H1 (cell line): ENCODE measurements at regions not wholly inside any gene's neighbourhood (a gene's known extent, or its start where the extent isn't known, plus 50 kb on each side); places are given as distances from the start of the nearest gene placed in this dataset.

Experiments used
- CTCF ChIA-PET: fragments of 300-600 bp; sonication (Branson Sonifier 250); formaldehyde crosslinking; loops from one replicate; lab custom pipeline; 2021; ENCODE audit not compliant: partially characterized antibody; lab: Charles Lee
- POLR2A ChIA-PET: fragments of 300-600 bp; sonication (Branson Sonifier 250); formaldehyde crosslinking; loops from one replicate; lab custom pipeline; 2021; ENCODE audit warnings: inconsistent platforms; ENCODE audit not compliant: partially characterized antibody; lab: Charles Lee
- DNase-seq, 2 experiments: peaks; one replicate each; pipeline versions ENCODE4 v3.0.0 to v3.0.0-alpha.2; 2010 to 2022; ENCODE audit warnings: low spot score in 2 of 2, low read depth in 1 of 2, mixed read lengths in 1 of 2
- FAIRE-seq: peaks from 2 replicates; lab custom pipeline; 2011; peaks lifted over from hg19 to GRCh38; lab: Jason Lieb, UNC
- H2AFZ ChIP-seq: 2 replicates; pipeline ENCODE4 v1.8.1; 2012; ENCODE audit warnings: low read length, inconsistent platforms
- H2AK5ac ChIP-seq: 2 replicates; pipeline ENCODE4 v1.6.1; 2013; ENCODE audit warnings: low read depth, low read length
- H2BK120ac ChIP-seq: replicated peaks from 2 replicates; pipeline ENCODE3; 2013; ENCODE audit warnings: low read depth, low read length, inconsistent platforms
- H2BK12ac ChIP-seq: 2 replicates; pipeline ENCODE4 v1.6.1; 2013; ENCODE audit warnings: low read depth, low read length
- H2BK15ac ChIP-seq: 2 replicates; pipeline ENCODE4 v1.6.1; 2013; ENCODE audit warnings: low read length
- H2BK20ac ChIP-seq: 2 replicates; pipeline ENCODE4 v1.6.1; 2013; ENCODE audit warnings: low read length
- H2BK5ac ChIP-seq: 2 replicates; pipeline ENCODE4 v1.6.1; 2013; ENCODE audit warnings: low read depth, low read length
- H3K14ac ChIP-seq: 2 replicates; pipeline ENCODE4 v1.6.1; 2013; ENCODE audit warnings: inconsistent platforms; ENCODE audit not compliant: insufficient read length
- H3K18ac ChIP-seq: 2 replicates; pipeline ENCODE4 v1.6.1; 2013; ENCODE audit warnings: low read length; ENCODE audit errors: extremely low read depth
- H3K23ac ChIP-seq: 2 replicates; pipeline ENCODE4 v1.6.1; 2013; ENCODE audit warnings: inconsistent platforms; ENCODE audit not compliant: insufficient read length
- H3K23me2 ChIP-seq: 2 replicates; pipeline ENCODE4 v1.6.1; 2013; ENCODE audit warnings: low read depth, low read length
- H3K27ac ChIP-seq: 2 replicates; pipeline ENCODE4 v1.6.1; 2011; ENCODE audit warnings: low read depth, low read length, inconsistent platforms
- H3K27me3 ChIP-seq, 4 experiments: replicated peaks in 1 of 4; 1 replicate in 1 of 4; 2 replicates in 3 of 4; pipeline versions ENCODE4 v1.6.1 to v1.8.1; 2011 to 2013; ENCODE audit warnings: low read length in 3 of 4, mild to moderate bottlenecking in 3 of 4, inconsistent platforms in 2 of 4, mixed read lengths in 2 of 4, moderate library complexity in 1 of 4; ENCODE audit not compliant: control insufficient read depth in 3 of 4, insufficient read depth in 3 of 4; ENCODE audit errors: extremely low read depth in 1 of 4
- H3K36me3 ChIP-seq, 4 experiments: 2 replicates each; pipeline versions ENCODE4 v1.6.1 to v1.8.1; 2011 to 2013; ENCODE audit warnings: mild to moderate bottlenecking in 4 of 4, low read length in 3 of 4, moderate library complexity in 2 of 4, control low read depth in 1 of 4, inconsistent platforms in 1 of 4; ENCODE audit not compliant: insufficient read depth in 4 of 4, control insufficient read depth in 2 of 4
- H3K4ac ChIP-seq: replicated peaks from 2 replicates; pipeline ENCODE3; 2013; ENCODE audit warnings: low read length, low read depth, mixed read lengths, inconsistent platforms; ENCODE audit not compliant: insufficient read length
- H3K4me1 ChIP-seq, 4 experiments: replicated peaks in 1 of 4; 1 replicate in 1 of 4; 2 replicates in 3 of 4; pipeline versions ENCODE4 v1.6.1 to v1.8.1; 2011 to 2013; ENCODE audit warnings: low read length in 3 of 4, inconsistent platforms in 2 of 4, mixed read lengths in 1 of 4; ENCODE audit not compliant: insufficient read depth in 4 of 4, control insufficient read depth in 3 of 4
- H3K4me2 ChIP-seq, 2 experiments: 2 replicates each; pipeline versions ENCODE4 v1.6.1 to v1.8.1; 2011 to 2013; ENCODE audit warnings: low read depth in 2 of 2, low read length in 2 of 2, control low read depth in 1 of 2, inconsistent platforms in 1 of 2, mild to moderate bottlenecking in 1 of 2; ENCODE audit not compliant: insufficient read depth in 1 of 2
- H3K4me3 ChIP-seq, 4 experiments: fragments of 200-600, 300-600 bp in 1 of 4; sonication (generic), shearing (Covaris generic), sonication (Bioruptor Twin) in 1 of 4; 2 replicates each; pipeline versions ENCODE4 v1.5.1 to v1.8.1; 2011 to 2016; ENCODE audit warnings: low read length in 4 of 4, low read depth in 3 of 4, control low read depth in 2 of 4, inconsistent platforms in 2 of 4, mild to moderate bottlenecking in 2 of 4, mixed read lengths in 1 of 4, moderate library complexity in 1 of 4; ENCODE audit not compliant: insufficient read depth in 2 of 4; ENCODE audit errors: extremely low read depth in 1 of 4
- H3K56ac ChIP-seq: replicated peaks from 2 replicates; pipeline ENCODE3; 2013; ENCODE audit warnings: low read depth, mild to moderate bottlenecking, mixed read lengths, low read length, inconsistent platforms; ENCODE audit not compliant: insufficient read length
- H3K79me1 ChIP-seq: 2 replicates; pipeline ENCODE4 v1.6.1; 2013; ENCODE audit warnings: low read depth, low read length, control low read depth
- H3K79me2 ChIP-seq, 2 experiments: 2 replicates each; pipeline versions ENCODE4 v1.6.1 to v1.8.1; 2012 to 2013; ENCODE audit warnings: low read length in 2 of 2, mild to moderate bottlenecking in 2 of 2, inconsistent platforms in 1 of 2; ENCODE audit not compliant: insufficient read depth in 2 of 2, control insufficient read depth in 1 of 2
- H3K9ac ChIP-seq, 4 experiments: replicated peaks in 1 of 4; 1 replicate in 1 of 4; 2 replicates in 3 of 4; pipeline versions ENCODE4 v1.6.1 to v1.8.1; 2011 to 2013; ENCODE audit warnings: low read depth in 3 of 4, low read length in 3 of 4, control low read depth in 2 of 4, mild to moderate bottlenecking in 2 of 4, moderate library complexity in 2 of 4, inconsistent platforms in 1 of 4; ENCODE audit errors: extremely low read depth in 1 of 4
- H3K9me3 ChIP-seq, 2 experiments: 2 replicates each; pipeline versions ENCODE4 v1.6.1 to v1.8.1; 2012 to 2013; ENCODE audit warnings: mild to moderate bottlenecking in 2 of 2, moderate library complexity in 2 of 2, control low read depth in 1 of 2, inconsistent platforms in 1 of 2, low read depth in 1 of 2, low read length in 1 of 2, mixed read lengths in 1 of 2; ENCODE audit not compliant: insufficient read depth in 2 of 2
- H4K20me1 ChIP-seq, 2 experiments: replicated peaks in 1 of 2; 2 replicates each; pipeline versions ENCODE3 to v1.8.1; 2011 to 2013; ENCODE audit warnings: inconsistent platforms in 2 of 2, low read length in 2 of 2, mild to moderate bottlenecking in 1 of 2; ENCODE audit not compliant: insufficient read depth in 2 of 2, control insufficient read depth in 1 of 2
- H4K5ac ChIP-seq: 2 replicates; pipeline ENCODE4 v1.6.1; 2013; ENCODE audit warnings: low read length, low read depth, mixed read lengths, inconsistent platforms; ENCODE audit not compliant: insufficient read length
- H4K8ac ChIP-seq: 2 replicates; pipeline ENCODE4 v1.8.0; 2013; ENCODE audit warnings: mild to moderate bottlenecking, moderate library complexity, low read length, inconsistent platforms; ENCODE audit not compliant: insufficient read depth; ENCODE audit errors: extremely low read depth
- H4K91ac ChIP-seq: replicated peaks from 2 replicates; pipeline ENCODE3; 2013; ENCODE audit warnings: low read length, mixed read lengths, inconsistent platforms; ENCODE audit not compliant: insufficient read length
- BRCA1 ChIP-seq: IDR thresholded peaks from 2 replicates; pipeline ENCODE4 v1.6.1; 2012; ENCODE audit warnings: low read depth, low read length, improper control_type of control experiment
- CHD1 ChIP-seq: IDR thresholded peaks from 2 replicates; pipeline ENCODE4 v1.6.1; 2012; ENCODE audit warnings: low read depth, low read length, improper control_type of control experiment
- EP300 ChIP-seq, 2 experiments: IDR thresholded peaks; 1 replicate in 1 of 2; 2 replicates in 1 of 2; pipeline ENCODE4 v1.6.1; 2011 to 2012; ENCODE audit warnings: low read depth in 2 of 2, low read length in 2 of 2, mild to moderate bottlenecking in 2 of 2, borderline replicate concordance in 1 of 2, inconsistent platforms in 1 of 2, moderate library complexity in 1 of 2
- KDM5A ChIP-seq: fragments of 200-600 bp; IDR thresholded peaks from 2 replicates; pipeline ENCODE4 v1.7.1; 2012; ENCODE audit warnings: mild to moderate bottlenecking, low read length, inconsistent platforms, mixed read lengths
- NANOG ChIP-seq: IDR thresholded peaks from 2 replicates; pipeline ENCODE4 v1.6.1; 2011; ENCODE audit warnings: low read length, low read depth, mild to moderate bottlenecking, inconsistent platforms; ENCODE audit not compliant: insufficient read depth, poor library complexity, severe bottlenecking
- SAP30 ChIP-seq: fragments of 300-600 bp; sonication (generic); IDR thresholded peaks from 2 replicates; pipeline ENCODE4 v1.7.1; 2012; ENCODE audit warnings: low read length, moderate library complexity, mild to moderate bottlenecking, inconsistent platforms; ENCODE audit not compliant: insufficient read depth, insufficient replicate concordance
- WGBS, 2 experiments: shearing (Covaris generic) in 1 of 2; methylation state at CpG; one replicate each; pipeline versions ENCODE4 v1.1.6 to v1.1.7; 2013 to 2015; ENCODE audit warnings: low lambda C conversion rate in 2 of 2, mixed read lengths in 2 of 2, inconsistent platforms in 1 of 2, low coverage in 1 of 2, missing lambda C conversion rate in 1 of 2; ENCODE audit not compliant: insufficient replicate concordance in 2 of 2, insufficient coverage in 1 of 2, insufficient read length in 1 of 2; ENCODE audit errors: extremely low coverage in 1 of 2, missing lambda C conversion rate in 1 of 2; 5-methylcytosine and 5-hydroxymethylcytosine counted together

DNA sequence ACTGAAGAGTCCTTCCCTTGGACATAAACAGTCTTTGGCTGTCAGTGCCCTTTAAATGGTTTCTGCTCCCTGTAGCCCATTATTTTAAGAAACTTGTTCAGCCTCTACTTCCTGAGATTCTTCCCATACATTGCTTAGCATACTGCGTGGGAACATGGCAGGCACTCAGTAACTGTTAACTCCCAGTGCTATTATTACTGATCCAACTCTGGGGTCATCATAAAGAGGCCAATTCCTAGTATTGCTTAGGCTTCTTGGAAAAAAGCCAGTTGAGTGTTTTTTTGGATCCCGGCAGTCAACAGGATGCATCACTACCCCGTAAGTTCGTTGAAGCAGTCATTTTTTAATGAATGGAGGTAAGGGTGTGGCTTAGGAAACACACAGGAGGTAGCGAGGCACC is 206.2 kb upstream of the ADAMTS9 start:
- Histone ChIP-seq H3K27ac (no peak overlapping the region), H3K79me1 (no peaks in the 10 kb centered on the region), H3K23me2 (no peaks in the 10 kb centered on the region), H3K4ac (no peak overlapping the region), H3K18ac (no peak overlapping the region), H3K14ac (no peak overlapping the region), H2BK5ac (no peak overlapping the region), H2BK12ac (no peak overlapping the region), H2AK5ac (no peak overlapping the region), H3K36me3 (no peaks in the 10 kb centered on the region), H3K4me2 (no peak overlapping the region), H2BK20ac (no peak overlapping the region), H4K5ac (no peak overlapping the region), H3K4me3 (no peak overlapping the region), H4K8ac (no peak overlapping the region), H4K91ac (no peak overlapping the region), H3K9me3 (no peaks in the 10 kb centered on the region), H3K56ac (no peak overlapping the region), H3K4me1 (peaks cover 0 to 7% (median 3%) of the 10 kb centered on the region in 4 experiments; a peak in 4 of 7 replicates), H2BK120ac (no peak overlapping the region), H2AFZ (no peak overlapping the region), H3K79me2 (no peaks in the 10 kb centered on the region), H3K23ac (no peak overlapping the region), H4K20me1 (no peaks in the 10 kb centered on the region), H3K9ac (no peak overlapping the region), H2BK15ac (no peak overlapping the region), H3K27me3 (no peaks in the 10 kb centered on the region)
- TF ChIP-seq NANOG (no peak), KDM5A (no peak), BRCA1 (no peak), EP300 (IDR thresholded peaks at IDR 0.05; ENCODE audit: borderline replicate concordance in 1 of 2, low read depth in 2 of 2, low read length in 2 of 2) (no peak), CHD1 (no peak), SAP30 (no peak)
- ChIA-PET CTCF (interaction anchor here (0.8 to 1.8 kb wide), 2 partner anchors 129 to 130 kb away, joined by 3 to 5 read pairs; no protein-coding TSS in a partner anchor), POLR2A (no interaction called here)
- DNase-seq (no peak), FAIRE-seq (no peak)
- 90% methylated on average over 5 of the region's 5 CpGs; no CpG with 5 or more reads in 1 of the 2 experiments for WGBS, 2 experiments
